Thyroid gland (tissue), 4 donors: ENCODE measurements at regions not wholly inside any gene's neighbourhood (a gene's known extent, or its start where the extent isn't known, plus 50 kb on each side); places are given as distances from the start of the nearest gene placed in this dataset.

Experiments used
- DNase-seq, 2 donors: peaks; one replicate each; pipeline ENCODE4 v3.0.0-alpha.2; 2019
- H3K27ac ChIP-seq, 3 donors: fragments of 200-600 bp; sonication (generic); 1 replicate in 2 of 3; 2 replicates in 1 of 3; pipeline ENCODE4 v1.5.1; 2016 to 2019; ENCODE audit warnings: mild to moderate bottlenecking in 1 of 3, moderate library complexity in 1 of 3
- H3K27me3 ChIP-seq: fragments of 200-600 bp; sonication (generic); one replicate; pipeline ENCODE4 v1.5.1; 2019
- H3K36me3 ChIP-seq, 2 donors: fragments of 200-600 bp; sonication (generic); one replicate each; pipeline ENCODE4 v1.5.1; 2016 to 2019
- H3K4me1 ChIP-seq, 2 donors: fragments of 200-600 bp; sonication (generic); one replicate each; pipeline ENCODE4 v1.5.1; 2017 to 2019
- H3K4me3 ChIP-seq, 3 donors: fragments of 200-600 bp; sonication (generic); replicated peaks in 1 of 3; 1 replicate in 2 of 3; 2 replicates in 1 of 3; pipeline ENCODE4 v1.5.1; 2016; ENCODE audit warnings: mild to moderate bottlenecking in 1 of 3
- H3K9me3 ChIP-seq: fragments of 200-600 bp; sonication (generic); one replicate; pipeline ENCODE4 v1.5.1; 2017
- POLR2A ChIP-seq, 2 donors: fragments of 450-650 bp; IDR thresholded peaks; one replicate each; pipeline ENCODE4 v1.6.1; 2017; ENCODE audit warnings: antibody characterized with exemption in 2 of 2, mild to moderate bottlenecking in 2 of 2, moderate library complexity in 1 of 2
- WGBS, 2 donors: methylation state at CpG; one replicate each; pipeline ENCODE4 v1.1.5; 2017; 5-methylcytosine and 5-hydroxymethylcytosine counted together
- intact Hi-C: fragments of 100-400 bp; cut with DNase I; formaldehyde crosslinking; loops from one replicate; pipeline ENCODE4 v1.15.1; 2023
- TF ChIP-seq, protein P1 (sequence below), 6 experiments: fragments of 200-600 bp in 3 of 6; fragments of 450-650 bp in 3 of 6; sonication (generic) in 3 of 6; IDR thresholded peaks; one replicate each; pipeline ENCODE4 v1.5.1; 2016 to 2019; ENCODE audit warnings: antibody characterized with exemption in 6 of 6, mild to moderate bottlenecking in 2 of 6, inconsistent platforms in 1 of 6, moderate library complexity in 1 of 6

DNA sequence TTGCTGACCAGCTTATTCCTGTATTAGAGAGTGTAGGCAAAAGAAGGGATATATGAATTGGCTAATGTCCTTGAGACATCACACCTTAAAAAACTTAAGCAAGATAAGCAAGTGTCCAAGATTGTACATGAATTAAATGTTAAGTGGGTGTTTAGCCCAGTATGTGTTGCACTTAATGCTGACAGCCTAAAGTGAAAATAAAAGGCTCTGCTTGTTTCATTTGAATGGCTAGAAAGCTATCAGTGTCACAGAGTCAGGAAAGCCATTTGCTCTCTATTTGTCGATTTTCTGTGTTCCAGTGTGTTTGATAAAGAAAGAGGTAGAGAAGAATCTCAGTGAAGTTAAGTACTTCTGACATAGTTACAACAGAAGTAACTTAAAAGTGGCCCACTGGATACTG is 744.9 kb downstream of the ANKRD7 start:
- Histone ChIP-seq H3K27me3 (no peaks in the 10 kb centered on the region), H3K36me3 (no peaks in the 10 kb centered on the region), H3K27ac (no peak overlapping the region), H3K4me3 (no peak overlapping the region), H3K4me1 (no peaks in the 10 kb centered on the region), H3K9me3 (no peaks in the 10 kb centered on the region)
- no peak for DNase-seq
- intact Hi-C loops, result no loop called here
- TF ChIP-seq POLR2A (IDR thresholded peaks at IDR 0.05), result no peak
- TF ChIP-seq, protein P1, sequence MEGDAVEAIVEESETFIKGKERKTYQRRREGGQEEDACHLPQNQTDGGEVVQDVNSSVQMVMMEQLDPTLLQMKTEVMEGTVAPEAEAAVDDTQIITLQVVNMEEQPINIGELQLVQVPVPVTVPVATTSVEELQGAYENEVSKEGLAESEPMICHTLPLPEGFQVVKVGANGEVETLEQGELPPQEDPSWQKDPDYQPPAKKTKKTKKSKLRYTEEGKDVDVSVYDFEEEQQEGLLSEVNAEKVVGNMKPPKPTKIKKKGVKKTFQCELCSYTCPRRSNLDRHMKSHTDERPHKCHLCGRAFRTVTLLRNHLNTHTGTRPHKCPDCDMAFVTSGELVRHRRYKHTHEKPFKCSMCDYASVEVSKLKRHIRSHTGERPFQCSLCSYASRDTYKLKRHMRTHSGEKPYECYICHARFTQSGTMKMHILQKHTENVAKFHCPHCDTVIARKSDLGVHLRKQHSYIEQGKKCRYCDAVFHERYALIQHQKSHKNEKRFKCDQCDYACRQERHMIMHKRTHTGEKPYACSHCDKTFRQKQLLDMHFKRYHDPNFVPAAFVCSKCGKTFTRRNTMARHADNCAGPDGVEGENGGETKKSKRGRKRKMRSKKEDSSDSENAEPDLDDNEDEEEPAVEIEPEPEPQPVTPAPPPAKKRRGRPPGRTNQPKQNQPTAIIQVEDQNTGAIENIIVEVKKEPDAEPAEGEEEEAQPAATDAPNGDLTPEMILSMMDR (IDR thresholded peaks at IDR 0.05), result no peak
- 58 to 78% methylated on average over 1 of the region's 1 CpG for WGBS, 2 donors

DNA sequence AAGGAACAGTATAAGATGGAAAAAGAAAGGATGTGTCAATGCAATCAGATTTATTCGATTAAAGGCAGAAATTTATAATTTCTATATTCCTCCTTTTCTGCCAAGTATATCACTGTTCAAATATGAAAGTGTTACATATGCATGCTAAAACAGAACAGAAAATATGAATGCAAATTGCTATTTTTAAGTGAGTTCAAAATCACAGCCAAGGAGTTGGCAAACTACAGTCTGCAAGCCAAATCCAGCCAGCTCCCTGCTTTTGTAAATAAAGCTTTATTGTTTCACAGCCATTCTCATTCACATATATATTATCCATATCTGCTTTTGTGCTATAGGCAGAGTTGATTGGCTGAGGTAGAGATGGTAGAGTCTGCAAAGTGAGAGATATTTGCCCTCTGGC is 747.2 kb downstream of the ANKRD7 start:
- intact Hi-C loops, result no loop called here
- Histone ChIP-seq H3K4me3 (no peak overlapping the region), H3K36me3 (no peaks in the 10 kb centered on the region), H3K27me3 (no peaks in the 10 kb centered on the region), H3K9me3 (no peaks in the 10 kb centered on the region), H3K4me1 (no peaks in the 10 kb centered on the region), H3K27ac (no peak overlapping the region)
- TF ChIP-seq POLR2A (IDR thresholded peaks at IDR 0.05), result no peak
- TF ChIP-seq, protein P1 (IDR thresholded peaks at IDR 0.05), result no peak
- 91 to 98% methylated on average over 1 of the region's 1 CpG for WGBS, 2 donors
- no peak for DNase-seq

DNA sequence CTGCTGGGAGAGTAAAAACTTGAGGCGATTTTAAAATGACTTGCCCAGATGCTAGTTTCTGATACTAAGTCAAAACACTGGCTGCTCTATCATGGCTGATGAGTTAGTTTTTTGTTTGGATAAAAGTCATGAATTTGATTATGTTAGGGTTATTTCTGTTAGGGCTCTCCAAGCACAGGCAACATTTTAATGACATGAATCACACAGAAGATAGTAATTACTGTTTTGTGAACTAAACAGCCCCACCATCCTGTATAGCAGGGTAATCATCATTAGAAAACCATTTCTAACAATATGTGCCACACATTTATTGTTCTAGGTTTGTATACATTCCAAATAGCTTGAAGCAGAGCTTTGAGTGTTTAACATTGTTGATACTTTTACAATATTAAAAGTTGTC is 750.3 kb downstream of the ANKRD7 start:
- no peak for TF ChIP-seq POLR2A (IDR thresholded peaks at IDR 0.05)
- TF ChIP-seq, protein P1 (IDR thresholded peaks at IDR 0.05), result no peak
- intact Hi-C loops, result no loop called here
- Histone ChIP-seq H3K27me3 (no peaks in the 10 kb centered on the region), H3K4me3 (no peak overlapping the region), H3K9me3 (no peaks in the 10 kb centered on the region), H3K27ac (no peak overlapping the region), H3K36me3 (no peaks in the 10 kb centered on the region), H3K4me1 (no peaks in the 10 kb centered on the region)
- DNase-seq, result no peak
- WGBS, 2 donors, result 88 to 95% methylated on average over 1 of the region's 1 CpG

DNA sequence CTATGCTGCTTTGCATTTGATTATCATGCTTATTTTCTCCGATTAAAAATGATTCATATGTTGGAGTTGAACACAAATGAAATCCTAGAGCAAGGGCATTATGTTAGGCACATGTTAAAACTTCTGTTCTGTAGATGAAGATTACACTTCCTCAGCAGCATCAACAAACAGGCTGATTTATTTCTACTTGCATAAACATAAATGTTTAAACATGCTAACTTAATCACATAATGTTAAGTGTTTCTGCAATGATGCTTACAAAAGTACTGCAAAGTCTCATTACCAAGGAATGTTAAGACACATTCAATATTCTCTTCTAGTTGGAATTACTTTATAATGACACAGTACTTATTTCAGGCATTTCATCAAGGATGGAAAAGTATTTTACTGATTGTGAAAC is 770.8 kb downstream of the ANKRD7 start:
- TF ChIP-seq POLR2A (IDR thresholded peaks at IDR 0.05), result no peak
- TF ChIP-seq, protein P1 (IDR thresholded peaks at IDR 0.05), result no peak
- DNase-seq, result no peak
- Histone ChIP-seq H3K4me3 (no peak overlapping the region), H3K4me1 (no peaks in the 10 kb centered on the region), H3K9me3 (no peaks in the 10 kb centered on the region), H3K27ac (no peak overlapping the region), H3K36me3 (no peaks in the 10 kb centered on the region), H3K27me3 (no peaks in the 10 kb centered on the region)
- intact Hi-C loops, result no loop called here
- 62 to 70% methylated on average over 1 of the region's 1 CpG for WGBS, 2 donors

DNA sequence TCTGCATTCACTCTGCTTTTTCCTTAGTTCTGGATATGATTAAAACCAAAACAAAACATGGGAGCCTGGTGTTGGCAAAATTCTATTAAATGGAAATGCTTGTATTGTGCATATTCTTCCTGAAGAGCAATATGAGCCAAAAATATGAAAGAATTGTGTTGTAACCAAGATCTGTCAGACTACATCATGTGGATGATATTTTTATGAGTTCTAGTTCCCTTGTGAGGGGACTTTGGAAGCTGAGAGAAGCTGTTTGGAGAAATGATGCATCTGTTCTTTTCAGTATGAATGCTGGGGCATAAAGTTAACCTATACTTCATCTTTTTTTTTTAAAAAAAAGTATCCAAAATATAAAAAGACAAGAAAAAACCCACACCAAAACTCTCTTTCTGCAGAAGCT is 782.7 kb downstream of the ANKRD7 start:
- intact Hi-C loops, result no loop called here
- H3K27me3 ChIP-seq, result no peaks in the 10 kb centered on the region
- no peaks in the 10 kb centered on the region for H3K36me3 ChIP-seq
- H3K4me3 ChIP-seq, result no peak overlapping the region
- H3K27ac ChIP-seq, result no peak overlapping the region
- no peaks in the 10 kb centered on the region for H3K4me1 ChIP-seq
- TF ChIP-seq, protein P1 (IDR thresholded peaks at IDR 0.05), result no peak
- no peak for TF ChIP-seq POLR2A (IDR thresholded peaks at IDR 0.05)
- DNase-seq, result no peak
- H3K9me3 ChIP-seq, result no peaks in the 10 kb centered on the region
